Body of pancreas (tissue), 4 donors: ENCODE measurements at regions not wholly inside any gene's neighbourhood (a gene's known extent, or its start where the extent isn't known, plus 50 kb on each side); places are given as distances from the start of the nearest gene placed in this dataset.
A peak's percentile ranks its signal among the peaks of the same experiment; 100 is the strongest.

Source experiments
- ATAC-seq: fragments of 150-250 bp; one replicate; pipeline ENCODE4 v1.9.1; 2016
- DNase-seq, 4 donors: peaks; one replicate each; pipeline ENCODE4 v3.0.0-alpha.2; 2019
- H3K27ac ChIP-seq, 4 donors: fragments of 200-600 bp; sonication (generic); 1 replicate in 3 of 4; 2 replicates in 1 of 4; pipeline versions ENCODE4 v1.5.1 to v1.6.1; 2016 to 2019; ENCODE audit warnings: mild to moderate bottlenecking in 1 of 4, mixed read lengths in 1 of 4, moderate library complexity in 1 of 4
- H3K27me3 ChIP-seq, 2 donors: fragments of 200-600 bp; sonication (generic); one replicate each; pipeline ENCODE4 v1.6.0; 2016; ENCODE audit warnings: mild to moderate bottlenecking in 1 of 2
- H3K36me3 ChIP-seq, 2 donors: fragments of 200-600 bp; sonication (generic); replicated peaks in 1 of 2; 2 replicates each; pipeline ENCODE4 v1.5.1; 2016; ENCODE audit warnings: low read depth in 2 of 2; ENCODE audit not compliant: insufficient read depth in 1 of 2
- H3K4me1 ChIP-seq: fragments of 200-600 bp; sonication (generic); one replicate; pipeline ENCODE4 v1.6.0; 2016
- H3K4me3 ChIP-seq, 2 donors: fragments of 200-600 bp; sonication (generic); 1 replicate in 1 of 2; 2 replicates in 1 of 2; pipeline ENCODE4 v1.5.1; 2016 to 2019
- H3K9me3 ChIP-seq, 3 donors: fragments of 200-600 bp; sonication (generic); 1 replicate in 2 of 3; 2 replicates in 1 of 3; pipeline ENCODE4 v1.5.1; 2016
- CTCF ChIP-seq, 7 experiments: fragments of 450-650 bp in 4 of 7; fragments of 200-600 bp in 3 of 7; sonication (generic) in 3 of 7; IDR thresholded peaks; one replicate each; pipeline ENCODE4 v1.5.1; 2016 to 2019; ENCODE audit warnings: antibody characterized with exemption in 7 of 7
- POLR2A ChIP-seq, 3 donors: fragments of 450-650 bp; IDR thresholded peaks; one replicate each; pipeline ENCODE4 v1.6.1; 2016; ENCODE audit warnings: antibody characterized with exemption in 3 of 3, mild to moderate bottlenecking in 2 of 3
- WGBS, 2 donors: methylation state at CpG; one replicate each; pipeline ENCODE4 v1.1.5; 2017; 5-methylcytosine and 5-hydroxymethylcytosine counted together
- intact Hi-C: fragments of 100-400 bp; cut with DNase I; formaldehyde crosslinking; loops from one replicate; pipeline ENCODE4 v1.15.1; 2023

GRCh38 chr3:72324253-72324811 is 523.9 kb downstream of the SHQ1 start:
- DNase-seq: no peak
- Histone ChIP-seq H3K36me3 (no peaks in the 10 kb centered on the region), H3K4me1 (peaks cover 8% of the 10 kb centered on the region), H3K27ac (no peak overlapping the region), H3K9me3 (no peaks in the 10 kb centered on the region), H3K27me3 (no peaks in the 10 kb centered on the region), H3K4me3 (no peak overlapping the region)
- no peak for TF ChIP-seq CTCF (IDR thresholded peaks at IDR 0.05)
- TF ChIP-seq POLR2A (IDR thresholded peaks at IDR 0.05): no peak
- 78 to 89% methylated on average over 3 of the region's 3 CpGs for WGBS, 2 donors
- intact Hi-C loops: no loop called here
- no peak for ATAC-seq

- Histone ChIP-seq H3K36me3 (no peaks in the 10 kb centered on the region), H3K27me3 (no peaks in the 10 kb centered on the region), H3K4me1 (peaks cover 9% of the 10 kb centered on the region), H3K4me3 (no peak overlapping the region), H3K27ac (no peak overlapping the region), H3K9me3 (no peaks in the 10 kb centered on the region)
- ATAC-seq (no peak), DNase-seq (no peak)
- WGBS, 2 donors: 93 to 94% methylated on average over 6 of the region's 6 CpGs
- TF ChIP-seq POLR2A (IDR thresholded peaks at IDR 0.05): no peak
- TF ChIP-seq CTCF (IDR thresholded peaks at IDR 0.05): no peak
- intact Hi-C loops: no loop called here
Measured at GRCh38 chr3:72323773-72324172, 524.5 kb downstream of the SHQ1 start.

GRCh38 chr3:72322264-72322976 is 525.8 kb downstream of the SHQ1 start:
- whole genome bisulfite sequencing, 2 donors: 91 to 94% methylated on average over 10 to 11 of the region's 11 CpGs
- no peaks in the 10 kb centered on the region for H3K36me3 ChIP-seq
- H3K27me3 ChIP-seq: no peaks in the 10 kb centered on the region
- intact Hi-C loops: no loop called here
- no peak for ATAC-seq
- H3K27ac ChIP-seq: no peak overlapping the region
- DNase-seq: no peak
- no peak for TF ChIP-seq CTCF (IDR thresholded peaks at IDR 0.05)
- no peak for TF ChIP-seq POLR2A (IDR thresholded peaks at IDR 0.05)
- H3K9me3 ChIP-seq: no peaks in the 10 kb centered on the region
- H3K4me3 ChIP-seq: no peak overlapping the region
- H3K4me1 ChIP-seq: peaks cover 23% of the 10 kb centered on the region

- H3K27me3 ChIP-seq: no peaks in the 10 kb centered on the region
- H3K36me3 ChIP-seq: no peaks in the 10 kb centered on the region
- ATAC-seq (no peak), DNase-seq (peak; percentile 23 to 63 (median 46))
- intact Hi-C loops: no loop called here
- no peaks in the 10 kb centered on the region for H3K9me3 ChIP-seq
- H3K4me1 ChIP-seq: peaks cover 32% of the 10 kb centered on the region
- TF ChIP-seq CTCF (IDR thresholded peaks at IDR 0.05): no peak
- no peak for TF ChIP-seq POLR2A (IDR thresholded peaks at IDR 0.05)
- 28% methylated on average over 3 of the region's 3 CpGs for WGBS, 2 donors
- no peak overlapping the region for H3K4me3 ChIP-seq
- H3K27ac ChIP-seq: no peak overlapping the region
Measured at GRCh38 chr3:72320955-72321303, 527.3 kb downstream of the SHQ1 start.
